ENCODE measurements at regions not wholly inside any gene's neighbourhood (a gene's known extent, or its start where the extent isn't known, plus 50 kb on each side); places are given as distances from the start of the nearest gene placed in this dataset.

DNA sequence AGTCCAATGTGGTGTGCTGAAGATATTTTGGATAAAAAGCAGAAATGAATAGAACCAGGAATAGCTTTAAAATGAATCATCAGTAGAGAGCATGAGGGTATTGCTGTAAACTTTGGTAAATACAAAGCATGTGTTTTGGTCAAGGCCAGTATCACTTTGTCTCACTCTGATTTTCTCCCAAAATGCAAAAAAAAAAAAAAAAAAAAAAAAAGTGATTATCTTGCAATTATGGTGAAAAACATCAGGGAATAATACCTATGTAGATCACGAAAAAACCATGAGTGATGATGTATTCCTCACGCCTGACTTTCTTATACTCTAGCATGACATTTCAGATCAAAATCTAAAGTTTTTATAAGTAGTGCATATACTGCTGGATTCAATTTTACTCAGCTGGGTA, 897.9 kb upstream of the FAT3 start:
- TF ChIP-seq SIN3A (IDR thresholded peaks at IDR 0.05; ENCODE audit: borderline replicate concordance, insufficient read depth, low read depth, low read length): no peak
- no peak for TF ChIP-seq POLR2AphosphoS5 (IDR thresholded peaks at IDR 0.05; ENCODE audit: low read depth, low read length)
- no peak for TF ChIP-seq TCF7L2 (IDR thresholded peaks at IDR 0.05; ENCODE audit: low read depth, low read length)
- TF ChIP-seq, protein P1, sequence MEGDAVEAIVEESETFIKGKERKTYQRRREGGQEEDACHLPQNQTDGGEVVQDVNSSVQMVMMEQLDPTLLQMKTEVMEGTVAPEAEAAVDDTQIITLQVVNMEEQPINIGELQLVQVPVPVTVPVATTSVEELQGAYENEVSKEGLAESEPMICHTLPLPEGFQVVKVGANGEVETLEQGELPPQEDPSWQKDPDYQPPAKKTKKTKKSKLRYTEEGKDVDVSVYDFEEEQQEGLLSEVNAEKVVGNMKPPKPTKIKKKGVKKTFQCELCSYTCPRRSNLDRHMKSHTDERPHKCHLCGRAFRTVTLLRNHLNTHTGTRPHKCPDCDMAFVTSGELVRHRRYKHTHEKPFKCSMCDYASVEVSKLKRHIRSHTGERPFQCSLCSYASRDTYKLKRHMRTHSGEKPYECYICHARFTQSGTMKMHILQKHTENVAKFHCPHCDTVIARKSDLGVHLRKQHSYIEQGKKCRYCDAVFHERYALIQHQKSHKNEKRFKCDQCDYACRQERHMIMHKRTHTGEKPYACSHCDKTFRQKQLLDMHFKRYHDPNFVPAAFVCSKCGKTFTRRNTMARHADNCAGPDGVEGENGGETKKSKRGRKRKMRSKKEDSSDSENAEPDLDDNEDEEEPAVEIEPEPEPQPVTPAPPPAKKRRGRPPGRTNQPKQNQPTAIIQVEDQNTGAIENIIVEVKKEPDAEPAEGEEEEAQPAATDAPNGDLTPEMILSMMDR (IDR thresholded peaks at IDR 0.05): no peak
- TF ChIP-seq, protein P2, sequence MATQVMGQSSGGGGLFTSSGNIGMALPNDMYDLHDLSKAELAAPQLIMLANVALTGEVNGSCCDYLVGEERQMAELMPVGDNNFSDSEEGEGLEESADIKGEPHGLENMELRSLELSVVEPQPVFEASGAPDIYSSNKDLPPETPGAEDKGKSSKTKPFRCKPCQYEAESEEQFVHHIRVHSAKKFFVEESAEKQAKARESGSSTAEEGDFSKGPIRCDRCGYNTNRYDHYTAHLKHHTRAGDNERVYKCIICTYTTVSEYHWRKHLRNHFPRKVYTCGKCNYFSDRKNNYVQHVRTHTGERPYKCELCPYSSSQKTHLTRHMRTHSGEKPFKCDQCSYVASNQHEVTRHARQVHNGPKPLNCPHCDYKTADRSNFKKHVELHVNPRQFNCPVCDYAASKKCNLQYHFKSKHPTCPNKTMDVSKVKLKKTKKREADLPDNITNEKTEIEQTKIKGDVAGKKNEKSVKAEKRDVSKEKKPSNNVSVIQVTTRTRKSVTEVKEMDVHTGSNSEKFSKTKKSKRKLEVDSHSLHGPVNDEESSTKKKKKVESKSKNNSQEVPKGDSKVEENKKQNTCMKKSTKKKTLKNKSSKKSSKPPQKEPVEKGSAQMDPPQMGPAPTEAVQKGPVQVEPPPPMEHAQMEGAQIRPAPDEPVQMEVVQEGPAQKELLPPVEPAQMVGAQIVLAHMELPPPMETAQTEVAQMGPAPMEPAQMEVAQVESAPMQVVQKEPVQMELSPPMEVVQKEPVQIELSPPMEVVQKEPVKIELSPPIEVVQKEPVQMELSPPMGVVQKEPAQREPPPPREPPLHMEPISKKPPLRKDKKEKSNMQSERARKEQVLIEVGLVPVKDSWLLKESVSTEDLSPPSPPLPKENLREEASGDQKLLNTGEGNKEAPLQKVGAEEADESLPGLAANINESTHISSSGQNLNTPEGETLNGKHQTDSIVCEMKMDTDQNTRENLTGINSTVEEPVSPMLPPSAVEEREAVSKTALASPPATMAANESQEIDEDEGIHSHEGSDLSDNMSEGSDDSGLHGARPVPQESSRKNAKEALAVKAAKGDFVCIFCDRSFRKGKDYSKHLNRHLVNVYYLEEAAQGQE (IDR thresholded peaks at IDR 0.05; ENCODE audit: insufficient read depth in 1 of 2, low read depth in 2 of 2, low read length in 1 of 2): no peak
- Histone ChIP-seq H3K36me3 (ENCODE audit: control insufficient read depth, insufficient read depth, low read length) (no peaks in the 10 kb centered on the region), H3K27ac (ENCODE audit: low read length) (no peak overlapping the region), H3K9me3 (ENCODE audit: control insufficient read depth, insufficient read depth, low read depth, low read length) (no peaks in the 10 kb centered on the region), H3K4me3 (ENCODE audit: low read depth in 2 of 2, low read length in 2 of 2) (no peak overlapping the region), H3K4me1 (ENCODE audit: control insufficient read depth, insufficient read depth, low read length) (no peaks in the 10 kb centered on the region), H3K27me3 (ENCODE audit: control insufficient read depth, insufficient read depth, low read length) (no peaks in the 10 kb centered on the region)
- in situ Hi-C loops (cut with HindIII; ENCODE audit: low pct_unique_long_range_greater_than_20kb, low sequenced_read_pairs): no loop called here
- DNase-seq (ENCODE audit: low read depth, low spot score) (no peak), ATAC-seq (no peak)
- intact Hi-C loops (cut with micrococcal nuclease; ENCODE audit: unreplicated experiment): no loop called here
- BruUV-seq (replicated peaks): no TSS peak
- CTCF ChIA-PET: no interaction called here
- POLR2A ChIA-PET: no interaction called here

DNA sequence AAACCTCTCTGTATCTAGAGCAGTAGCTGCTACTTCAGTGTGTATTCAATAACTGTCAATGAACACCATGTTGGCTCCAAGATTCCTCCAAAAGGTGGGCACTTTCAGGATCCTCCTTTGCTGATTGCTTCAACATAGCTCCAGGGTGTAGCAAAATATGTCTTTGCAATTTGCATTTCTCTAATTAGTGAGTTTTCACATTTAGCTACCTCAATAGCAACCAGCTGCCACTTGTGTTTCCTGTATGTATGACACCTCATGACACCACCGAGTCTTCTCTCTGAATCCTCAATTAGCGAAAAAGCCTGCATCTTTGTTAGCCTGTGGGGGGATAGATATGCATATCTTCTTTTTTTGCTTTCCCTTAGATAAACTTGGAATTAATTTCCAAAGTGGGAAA, 898.3 kb upstream of the FAT3 start:
- TF ChIP-seq, protein P1 (IDR thresholded peaks at IDR 0.05): no peak
- TF ChIP-seq, protein P2 (IDR thresholded peaks at IDR 0.05; ENCODE audit: insufficient read depth in 1 of 2, low read depth in 2 of 2, low read length in 1 of 2): no peak
- TF ChIP-seq TCF7L2 (IDR thresholded peaks at IDR 0.05; ENCODE audit: low read depth, low read length) (no peak), SIN3A (IDR thresholded peaks at IDR 0.05; ENCODE audit: borderline replicate concordance, insufficient read depth, low read depth, low read length) (no peak), POLR2AphosphoS5 (IDR thresholded peaks at IDR 0.05; ENCODE audit: low read depth, low read length) (no peak)
- no peak for DNase-seq (ENCODE audit: low read depth, low spot score)
- H3K4me1 ChIP-seq (ENCODE audit: control insufficient read depth, insufficient read depth, low read length): no peaks in the 10 kb centered on the region
- ChIA-PET POLR2A (no interaction called here), CTCF (no interaction called here)
- H3K27me3 ChIP-seq (ENCODE audit: control insufficient read depth, insufficient read depth, low read length): no peaks in the 10 kb centered on the region
- intact Hi-C loops (cut with micrococcal nuclease; ENCODE audit: unreplicated experiment) (no loop called here), in situ Hi-C loops (cut with HindIII; ENCODE audit: low pct_unique_long_range_greater_than_20kb, low sequenced_read_pairs) (no loop called here)
- no peak for ATAC-seq
- no TSS peak for BruUV-seq (replicated peaks)
- no peak overlapping the region for H3K4me3 ChIP-seq (ENCODE audit: low read depth in 2 of 2, low read length in 2 of 2)
- H3K9me3 ChIP-seq (ENCODE audit: control insufficient read depth, insufficient read depth, low read depth, low read length): no peaks in the 10 kb centered on the region
- no peak overlapping the region for H3K27ac ChIP-seq (ENCODE audit: low read length)
- H3K36me3 ChIP-seq (ENCODE audit: control insufficient read depth, insufficient read depth, low read length): no peaks in the 10 kb centered on the region
